A673 (cell line): ENCODE measurements at regions not wholly inside any gene's neighbourhood (a gene's known extent, or its start where the extent isn't known, plus 50 kb on each side); places are given as distances from the start of the nearest gene placed in this dataset.
"Not testable (repeated sequence)": the region's sequence is repeated elsewhere in the genome, so short reads cannot be mapped to it uniquely, and the experiment has no call there.

Experiments used
- BruUV-seq: library from RNA; stranded (reverse); fragments of 400-500 nt; replicated peaks from 2 replicates; lab custom pipeline; 2021; lab: Mats Ljungman, UMichigan
- CTCF ChIA-PET: fragments of 300-600 bp; sonication (Branson Sonifier 250); formaldehyde crosslinking; loops from one replicate; lab custom pipeline; 2022; ENCODE audit warnings: antibody characterized with exemption; lab: Charles Lee
- POLR2A ChIA-PET: fragments of 300-600 bp; sonication (Branson Sonifier 250); formaldehyde crosslinking; loops from one replicate; lab custom pipeline; 2022; ENCODE audit warnings: antibody characterized with exemption; ENCODE audit not compliant: low non-redundant PET; lab: Charles Lee
- DNase-seq: peaks from one replicate; pipeline ENCODE4 v3.0.0-alpha.2; 2015; ENCODE audit warnings: low spot score
- H3K27ac ChIP-seq: fragments of 200-600 bp; sonication (generic); 2 replicates; pipeline ENCODE4 v1.5.1; 2016; ENCODE audit warnings: mixed run types, low read depth, mild to moderate bottlenecking, mixed read lengths, antibody characterized with exemption, low read length; ENCODE audit not compliant: poor library complexity, severe bottlenecking
- H3K27me3 ChIP-seq: fragments of 200-600 bp; sonication (generic); replicated peaks from 2 replicates; pipeline ENCODE4 v1.6.1; 2017; ENCODE audit warnings: mixed run types, low read depth, mild to moderate bottlenecking, mixed read lengths, antibody characterized with exemption, low read length; ENCODE audit not compliant: insufficient read depth, poor library complexity
- H3K36me3 ChIP-seq: fragments of 200-600 bp; sonication (generic); 2 replicates; pipeline ENCODE4 v1.6.1; 2016; ENCODE audit warnings: mixed run types, mild to moderate bottlenecking, mixed read lengths, antibody characterized with exemption, low read length; ENCODE audit not compliant: insufficient read depth, poor library complexity, severe bottlenecking
- H3K4me1 ChIP-seq: fragments of 200-600 bp; sonication (generic); 2 replicates; pipeline ENCODE4 v1.6.1; 2017; ENCODE audit warnings: mixed run types, mild to moderate bottlenecking, mixed read lengths, antibody characterized with exemption, low read length; ENCODE audit not compliant: insufficient read depth, poor library complexity, severe bottlenecking
- H3K4me3 ChIP-seq: fragments of 200-600 bp; sonication (generic); 2 replicates; pipeline ENCODE4 v1.5.1; 2016; ENCODE audit warnings: low read depth, mixed run types, mild to moderate bottlenecking, mixed read lengths, low read length; ENCODE audit not compliant: poor library complexity, severe bottlenecking
- H3K9me3 ChIP-seq: fragments of 200-600 bp; sonication (generic); 2 replicates; pipeline ENCODE4 v1.6.1; 2016; ENCODE audit warnings: mixed run types, low read depth, mild to moderate bottlenecking, mixed read lengths, antibody characterized with exemption, low read length; ENCODE audit not compliant: poor library complexity, severe bottlenecking
- EZH2 ChIP-seq: fragments of 200-600 bp; sonication (generic); IDR thresholded peaks from 2 replicates; pipeline ENCODE4 v1.6.1; 2017; ENCODE audit warnings: borderline replicate concordance, low read depth, mild to moderate bottlenecking, mixed read lengths, antibody characterized with exemption, low read length; ENCODE audit not compliant: poor library complexity, severe bottlenecking
- intact Hi-C: fragments of 100-400 bp; cut with micrococcal nuclease; formaldehyde crosslinking; loops from one replicate; pipeline ENCODE4 v1.10.0; 2022; ENCODE audit not compliant: unreplicated experiment
- TF ChIP-seq, protein P1 (sequence below): fragments of 300-800, 200-600 bp; sonication (generic); conservative IDR thresholded peaks from 2 replicates; pipeline ENCODE4 v1.5.1; 2017; ENCODE audit warnings: low read depth, mild to moderate bottlenecking, antibody characterized with exemption, low read length, moderate library complexity, mixed read lengths

DNA sequence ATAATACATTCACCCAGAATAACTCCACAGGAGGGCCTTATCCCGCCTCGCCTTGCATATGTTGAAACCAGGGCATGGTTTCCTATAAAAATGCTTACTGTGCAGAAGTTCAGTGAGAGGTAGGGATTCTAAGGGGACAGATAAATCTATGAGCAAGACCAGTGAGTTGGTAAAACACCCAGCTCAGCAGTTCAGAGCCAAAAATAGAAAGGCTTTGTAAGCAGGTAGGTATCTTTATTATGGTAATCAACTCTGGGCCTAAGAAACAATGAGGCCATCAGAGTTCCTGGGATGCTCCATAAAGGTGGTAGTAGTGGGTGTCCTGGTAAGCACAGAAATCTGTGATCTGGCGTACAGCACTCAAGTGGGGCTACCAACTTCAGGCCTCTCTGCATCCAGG is 549.4 kb upstream of the CDH5 start:
- intact Hi-C loops, result no loop called here
- POLR2A ChIA-PET, result no interaction called here
- H3K27ac ChIP-seq, result no peak overlapping the region
- CTCF ChIA-PET, result no interaction called here
- no peaks in the 10 kb centered on the region for H3K4me1 ChIP-seq
- H3K4me3 ChIP-seq, result no peak overlapping the region
- no peaks in the 10 kb centered on the region for H3K27me3 ChIP-seq
- H3K36me3 ChIP-seq, result no peaks in the 10 kb centered on the region
- no peaks in the 10 kb centered on the region for H3K9me3 ChIP-seq
- no peak for DNase-seq
- BruUV-seq, result no TSS peak
- TF ChIP-seq EZH2, result no peak
- TF ChIP-seq, protein P1, sequence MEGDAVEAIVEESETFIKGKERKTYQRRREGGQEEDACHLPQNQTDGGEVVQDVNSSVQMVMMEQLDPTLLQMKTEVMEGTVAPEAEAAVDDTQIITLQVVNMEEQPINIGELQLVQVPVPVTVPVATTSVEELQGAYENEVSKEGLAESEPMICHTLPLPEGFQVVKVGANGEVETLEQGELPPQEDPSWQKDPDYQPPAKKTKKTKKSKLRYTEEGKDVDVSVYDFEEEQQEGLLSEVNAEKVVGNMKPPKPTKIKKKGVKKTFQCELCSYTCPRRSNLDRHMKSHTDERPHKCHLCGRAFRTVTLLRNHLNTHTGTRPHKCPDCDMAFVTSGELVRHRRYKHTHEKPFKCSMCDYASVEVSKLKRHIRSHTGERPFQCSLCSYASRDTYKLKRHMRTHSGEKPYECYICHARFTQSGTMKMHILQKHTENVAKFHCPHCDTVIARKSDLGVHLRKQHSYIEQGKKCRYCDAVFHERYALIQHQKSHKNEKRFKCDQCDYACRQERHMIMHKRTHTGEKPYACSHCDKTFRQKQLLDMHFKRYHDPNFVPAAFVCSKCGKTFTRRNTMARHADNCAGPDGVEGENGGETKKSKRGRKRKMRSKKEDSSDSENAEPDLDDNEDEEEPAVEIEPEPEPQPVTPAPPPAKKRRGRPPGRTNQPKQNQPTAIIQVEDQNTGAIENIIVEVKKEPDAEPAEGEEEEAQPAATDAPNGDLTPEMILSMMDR, result no peak

DNA sequence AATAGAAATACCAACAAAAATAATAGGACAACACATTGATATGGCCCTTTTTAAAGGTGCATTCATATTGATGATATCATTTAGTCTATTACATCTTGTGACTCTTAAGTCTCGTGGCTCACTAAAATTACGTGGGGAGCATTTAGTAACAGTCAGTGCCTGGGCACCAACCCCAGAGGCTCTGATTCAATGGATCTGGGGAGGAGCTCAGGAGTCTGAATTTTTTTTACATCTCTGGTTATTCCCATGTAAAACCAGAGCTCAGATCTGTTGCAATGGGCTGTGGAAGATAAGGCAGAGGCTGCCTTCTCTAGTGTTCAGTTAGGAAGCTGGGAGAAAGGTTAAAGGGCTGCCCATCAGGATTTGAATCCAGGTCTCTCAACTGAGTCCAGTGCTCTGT is 549.9 kb upstream of the CDH5 start:
- intact Hi-C loops, result no loop called here
- no peaks in the 10 kb centered on the region for H3K27me3 ChIP-seq
- no peak for DNase-seq
- POLR2A ChIA-PET, result no interaction called here
- CTCF ChIA-PET, result interaction anchor here (0.7 kb wide), 1 partner anchor 75 kb away, joined by 6 read pairs; no protein-coding TSS in a partner anchor
- no peaks in the 10 kb centered on the region for H3K36me3 ChIP-seq
- no peak overlapping the region for H3K27ac ChIP-seq
- no peak for TF ChIP-seq EZH2
- TF ChIP-seq, protein P1, result no peak
- no peak overlapping the region for H3K4me3 ChIP-seq
- H3K4me1 ChIP-seq, result no peaks in the 10 kb centered on the region
- no peaks in the 10 kb centered on the region for H3K9me3 ChIP-seq
- BruUV-seq, result no TSS peak

DNA sequence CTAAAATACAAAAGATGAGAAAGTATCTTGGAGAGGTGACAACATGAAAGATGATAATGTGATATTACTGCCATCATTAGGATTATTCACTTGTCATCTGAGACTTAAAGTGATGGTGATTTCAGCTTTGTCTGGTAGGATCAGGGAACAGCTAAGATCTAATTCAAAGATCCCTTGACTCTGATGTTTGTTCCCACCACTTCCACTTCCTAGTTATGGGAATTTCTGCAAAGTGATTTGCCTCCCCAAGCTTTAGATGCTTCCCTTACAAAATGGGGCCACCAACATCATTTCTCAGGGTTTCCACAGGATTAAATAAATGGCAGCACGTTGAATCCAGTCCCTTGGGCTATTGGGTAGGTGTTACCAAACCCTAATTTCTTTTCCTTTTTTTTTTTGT is 550.8 kb upstream of the CDH5 start:
- H3K27me3 ChIP-seq, result no peaks in the 10 kb centered on the region
- BruUV-seq, result no TSS peak
- no peaks in the 10 kb centered on the region for H3K36me3 ChIP-seq
- H3K27ac ChIP-seq, result no peak overlapping the region
- intact Hi-C loops, result no loop called here
- H3K9me3 ChIP-seq, result no peaks in the 10 kb centered on the region
- no peak overlapping the region for H3K4me3 ChIP-seq
- ChIA-PET CTCF (interaction anchor here (0.7 kb wide), 1 partner anchor 74 kb away, joined by 6 read pairs; no protein-coding TSS in a partner anchor), POLR2A (no interaction called here)
- no peak for TF ChIP-seq EZH2
- TF ChIP-seq, protein P1, result no peak
- no peaks in the 10 kb centered on the region for H3K4me1 ChIP-seq
- no peak for DNase-seq

DNA sequence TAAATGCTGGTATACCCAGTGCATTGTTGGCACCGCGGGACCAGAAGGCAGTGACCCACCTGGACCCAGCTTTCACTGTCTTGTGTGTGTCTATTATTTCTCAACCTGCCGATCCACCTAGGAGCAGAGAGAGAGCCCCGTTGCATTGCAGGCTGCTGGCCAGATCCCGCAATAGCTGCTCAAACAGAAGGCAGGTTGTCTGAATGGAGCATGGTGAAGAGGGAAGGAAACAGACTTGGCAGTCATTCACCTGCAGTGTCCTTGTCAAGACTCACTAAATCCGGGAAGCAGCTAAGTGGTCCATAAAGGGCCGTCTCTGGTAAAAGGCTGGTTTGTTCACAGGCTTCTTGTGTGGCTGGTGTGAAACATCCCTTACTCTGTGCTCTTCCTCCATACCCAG is 552.6 kb upstream of the CDH5 start:
- POLR2A ChIA-PET, result not testable (repeated sequence)

More for the DNA sequence above, 552.6 kb upstream of the CDH5 start:
- BruUV-seq, H3K27ac ChIP-seq, H3K9me3 ChIP-seq, intact Hi-C loops, H3K36me3 ChIP-seq, H3K4me3 ChIP-seq, H3K27me3 ChIP-seq, H3K4me1 ChIP-seq, CTCF ChIA-PET, DNase-seq: not testable (repeated sequence)
